Stimulated activated CD4-positive, alpha-beta T cell treated with anti-CD3 and anti-CD28 coated beads, Interleukin-12 subunit alpha, Interleukin-12 subunit beta, amount 100 ng/mL, for 24 hours (primary cell): ENCODE measurements at regions not wholly inside any gene's neighbourhood (a gene's known extent, or its start where the extent isn't known, plus 50 kb on each side); places are given as distances from the start of the nearest gene placed in this dataset.

Source experiments
- DNase-seq, 2 experiments: peaks; one replicate each; pipeline ENCODE4 v3.0.0-alpha.2; 2020; ENCODE audit warnings: low read depth in 2 of 2

- DNase-seq: no peak
Observed at GRCh38 chr11:110027627-110028371, 65.4 kb upstream of the ZC3H12C start.

DNA sequence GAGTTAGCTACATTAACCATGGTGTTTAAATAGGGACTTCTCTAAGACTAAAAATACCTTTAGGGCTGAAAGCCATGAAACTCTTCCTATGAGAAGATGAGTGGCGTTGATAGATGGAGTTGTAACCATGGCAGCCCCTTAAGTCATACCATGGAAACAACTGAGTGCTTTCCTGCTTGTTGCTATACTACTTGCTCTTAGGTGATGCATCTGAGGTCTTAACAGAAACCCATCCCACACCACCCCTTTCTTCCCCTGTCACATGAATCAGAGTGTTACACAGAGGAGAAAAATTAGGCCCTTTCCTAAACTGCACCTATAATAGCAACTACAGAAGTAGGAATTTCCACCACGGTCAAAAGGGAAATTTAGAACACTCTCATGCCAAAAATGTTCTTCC lies 64.3 kb upstream of the ZC3H12C start:
- DNase-seq: no peak

GRCh38 chr11:110029714-110030113 lies 63.5 kb upstream of the ZC3H12C start:
- DNase-seq: no peak

- no peak for DNase-seq
Observed at GRCh38 chr11:110031171-110031570, 62.0 kb upstream of the ZC3H12C start.

DNA sequence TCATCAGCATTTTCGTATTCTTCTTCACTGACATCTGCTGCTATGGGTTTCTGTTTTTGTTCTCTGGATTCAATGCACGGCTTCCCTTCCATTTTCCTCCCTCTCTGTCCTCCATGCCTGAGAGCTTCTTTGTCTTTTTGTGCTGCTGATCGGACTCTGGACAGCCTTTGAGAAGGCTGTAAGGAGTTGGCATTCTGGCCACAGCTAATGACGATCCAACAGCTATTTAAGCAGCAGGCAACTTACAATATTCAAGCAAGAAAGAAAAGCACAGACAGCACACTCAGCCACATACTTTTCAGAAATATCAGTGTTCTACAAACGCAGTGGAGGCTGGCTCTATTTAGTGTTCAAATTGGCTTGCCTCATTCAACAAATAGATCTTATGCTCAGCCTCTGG lies 60.9 kb upstream of the ZC3H12C start:
- DNase-seq: no peak

DNA sequence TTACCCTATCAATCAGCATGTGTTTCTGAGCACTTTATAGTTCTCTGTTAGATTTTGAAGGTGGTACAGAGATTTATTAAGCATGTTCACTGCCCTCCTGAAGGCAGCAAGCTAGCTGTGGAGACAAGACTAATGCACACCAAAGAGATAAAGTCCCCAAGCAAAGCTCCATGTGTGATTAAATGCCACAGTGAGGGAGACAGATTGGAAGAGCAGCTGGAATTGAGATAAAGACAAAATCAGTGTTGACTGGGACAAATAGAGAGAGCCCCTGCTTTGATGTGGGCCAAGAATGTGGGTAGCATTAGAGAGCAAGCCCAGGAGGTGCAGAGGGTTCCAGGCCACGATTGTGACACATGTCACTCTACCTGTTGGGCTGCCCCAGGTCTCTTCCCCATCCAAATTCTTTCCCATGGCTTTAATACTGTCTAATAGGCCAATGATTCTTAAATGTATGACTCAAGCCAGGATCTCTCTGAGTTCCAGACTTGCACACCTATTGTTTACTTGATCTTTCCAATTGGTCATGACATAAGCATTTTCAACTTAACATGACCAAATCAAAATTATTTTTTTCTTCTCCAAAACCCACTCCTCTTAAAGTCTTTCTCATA lies 60.1 kb upstream of the ZC3H12C start:
- DNase-seq: no peak

GRCh38 chr11:110034806-110035205 lies 58.4 kb upstream of the ZC3H12C start:
- no peak for DNase-seq

DNA sequence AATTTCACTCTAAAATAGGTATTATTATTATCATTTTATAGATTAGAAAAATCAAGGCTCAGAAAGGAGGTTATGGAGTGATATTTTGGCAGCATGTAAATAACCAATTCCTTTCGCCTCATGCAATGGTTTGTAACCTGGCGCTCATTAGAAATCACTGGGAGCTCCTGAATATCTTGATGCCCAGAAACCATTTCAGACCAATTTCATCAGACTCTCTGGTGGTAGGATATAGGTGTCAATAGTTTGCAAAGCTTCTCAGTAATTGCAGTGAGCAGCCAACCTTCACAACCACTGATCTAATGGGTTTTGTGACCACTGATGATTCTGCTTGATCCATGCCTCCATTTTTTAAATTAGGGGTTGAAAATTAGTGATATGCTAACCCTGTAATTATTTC lies 57.8 kb upstream of the ZC3H12C start:
- no peak for DNase-seq

- no peak for DNase-seq
Observed at GRCh38 chr11:110038201-110038600, 55.0 kb upstream of the ZC3H12C start.
